HUDEP-2 (cell line): ENCODE measurements at regions not wholly inside any gene's neighbourhood (a gene's known extent, or its start where the extent isn't known, plus 50 kb on each side); places are given as distances from the start of the nearest gene placed in this dataset.
"Not testable (repeated sequence)": the region's sequence is repeated elsewhere in the genome, so short reads cannot be mapped to it uniquely, and the experiment has no call there.

Source experiments
- DNase-seq, 76 experiments: peaks; one replicate each; lab custom pipeline; 2025; ENCODE audit not compliant: unreplicated experiment in 76 of 76; lab: John Stamatoyannopoulos, UW

DNA sequence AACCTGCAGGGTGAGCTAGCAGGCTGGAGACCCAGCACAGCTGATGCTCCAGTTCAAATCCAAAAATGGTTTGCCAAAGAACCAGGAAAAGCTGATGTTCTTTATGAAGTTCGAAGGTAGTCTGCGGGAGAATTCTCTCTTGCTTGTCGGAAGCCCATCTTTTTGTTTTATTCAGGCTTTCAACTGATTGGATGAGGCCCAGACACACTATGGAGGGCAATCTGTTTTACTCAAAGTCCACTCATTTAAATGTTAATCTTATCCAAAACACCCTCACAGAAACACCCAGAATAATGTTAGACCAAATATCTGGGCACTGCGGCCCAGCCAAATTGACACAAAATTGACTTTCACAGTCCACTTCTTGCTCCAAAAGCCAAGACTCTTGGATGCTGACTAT, 105.6 kb upstream of the PMEPA1 start:
- no peak for DNase-seq

DNA sequence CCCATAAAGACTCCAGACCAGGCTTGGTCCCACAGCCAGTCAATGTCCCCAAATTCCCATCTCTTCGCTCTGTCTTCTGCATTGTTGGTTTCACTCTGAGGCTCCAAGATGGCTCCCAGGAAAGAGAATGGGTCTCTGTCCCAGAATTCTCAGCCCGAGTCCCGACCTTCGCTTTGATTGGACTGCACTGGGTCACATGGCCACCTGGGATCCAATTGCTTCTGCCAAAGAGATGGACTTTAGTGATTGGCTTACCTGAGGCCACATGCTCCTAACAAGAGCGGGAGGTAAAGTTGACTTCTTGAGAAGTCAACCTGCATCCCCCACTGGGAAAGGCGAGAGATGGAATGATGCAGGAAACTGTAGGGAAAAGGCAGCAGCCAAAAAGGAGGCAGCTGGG, 104.7 kb upstream of the PMEPA1 start:
- no peak for DNase-seq

DNA sequence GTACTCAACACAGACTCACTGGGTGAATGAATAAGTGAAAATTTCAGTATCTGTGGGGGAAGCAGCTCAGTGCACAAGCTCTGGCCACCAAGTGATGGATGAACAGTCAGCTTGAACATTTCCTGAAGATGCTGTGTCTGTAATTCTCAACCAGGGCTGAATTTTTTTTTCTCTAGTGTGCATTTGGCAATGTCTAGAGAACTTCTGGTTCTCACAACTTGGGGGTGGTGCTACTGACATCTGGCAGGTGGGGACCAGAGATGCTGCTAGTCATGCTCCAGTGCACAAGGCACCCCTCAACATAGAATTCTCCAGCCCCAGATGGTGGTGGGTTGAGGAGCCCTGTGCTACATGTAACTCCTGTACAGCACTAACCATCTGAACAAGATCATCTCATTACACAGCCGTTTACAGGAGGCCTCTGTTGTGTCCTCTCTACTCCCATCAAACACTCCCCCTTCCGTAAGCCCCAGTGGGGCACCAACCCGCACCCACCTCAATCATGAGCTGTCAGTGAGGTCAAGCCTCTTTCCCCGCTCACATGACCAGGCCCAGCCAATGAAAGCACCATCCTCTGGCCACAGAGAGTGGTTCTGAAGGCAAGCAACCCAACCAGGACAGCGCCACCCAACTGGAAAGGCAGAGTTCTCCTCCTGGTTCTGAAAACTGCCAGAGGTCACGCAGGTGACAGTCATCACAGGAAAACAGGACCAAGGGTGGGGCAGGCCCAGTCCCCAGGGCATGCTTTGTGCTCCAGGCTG, 103.9 kb upstream of the PMEPA1 start:
- no peak for DNase-seq

DNA sequence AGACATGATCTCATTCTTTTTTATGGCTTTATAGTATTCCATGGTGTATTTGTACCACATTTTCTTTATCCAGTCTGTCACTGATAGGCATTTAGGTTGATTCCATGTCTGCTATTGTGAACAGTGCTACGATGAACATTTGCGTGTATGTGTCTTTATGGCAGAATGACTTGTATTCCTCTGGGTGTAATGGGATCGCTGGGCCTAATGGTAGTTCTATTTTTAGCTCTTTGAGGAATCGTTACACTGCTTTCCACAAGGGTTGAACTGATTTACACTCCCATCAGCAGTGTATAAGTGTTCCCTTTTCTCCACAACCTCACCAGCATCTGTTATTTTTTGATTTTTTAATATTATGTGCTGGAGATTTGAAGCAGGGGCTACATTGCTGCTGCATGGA, 102.8 kb upstream of the PMEPA1 start:
- DNase-seq: not testable (repeated sequence)

DNA sequence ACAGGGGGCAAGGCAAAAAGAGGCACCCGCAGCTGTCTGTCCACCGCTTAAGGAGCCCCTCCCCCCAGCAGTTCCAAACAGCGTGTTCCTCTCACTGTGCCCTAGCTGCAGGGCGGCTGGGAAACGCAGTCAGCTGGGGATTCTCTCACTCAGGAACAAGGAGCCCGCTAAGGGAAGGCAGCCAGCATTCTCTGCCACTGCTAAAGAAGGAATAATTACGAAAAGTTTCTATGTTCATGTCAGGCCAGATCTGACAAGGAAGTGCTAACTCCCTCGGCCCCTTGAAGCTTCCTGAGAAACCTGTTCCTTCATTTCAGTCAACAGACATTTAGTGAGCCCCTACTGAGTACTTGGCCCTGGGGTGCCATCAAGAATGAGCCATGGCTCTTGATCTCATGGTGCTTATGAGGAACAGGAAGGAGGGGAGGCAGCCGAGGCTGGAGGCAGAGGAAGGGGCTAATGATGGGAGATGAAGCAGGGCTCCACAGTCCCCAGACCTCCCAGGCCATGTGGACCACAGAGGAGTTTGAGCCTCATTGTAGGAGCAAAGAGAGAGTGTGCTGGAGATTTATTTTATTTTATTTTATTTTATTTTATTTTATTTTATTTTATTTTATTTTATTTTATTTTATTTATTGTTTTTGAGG, 101.7 kb upstream of the PMEPA1 start:
- DNase-seq: no peak

DNA sequence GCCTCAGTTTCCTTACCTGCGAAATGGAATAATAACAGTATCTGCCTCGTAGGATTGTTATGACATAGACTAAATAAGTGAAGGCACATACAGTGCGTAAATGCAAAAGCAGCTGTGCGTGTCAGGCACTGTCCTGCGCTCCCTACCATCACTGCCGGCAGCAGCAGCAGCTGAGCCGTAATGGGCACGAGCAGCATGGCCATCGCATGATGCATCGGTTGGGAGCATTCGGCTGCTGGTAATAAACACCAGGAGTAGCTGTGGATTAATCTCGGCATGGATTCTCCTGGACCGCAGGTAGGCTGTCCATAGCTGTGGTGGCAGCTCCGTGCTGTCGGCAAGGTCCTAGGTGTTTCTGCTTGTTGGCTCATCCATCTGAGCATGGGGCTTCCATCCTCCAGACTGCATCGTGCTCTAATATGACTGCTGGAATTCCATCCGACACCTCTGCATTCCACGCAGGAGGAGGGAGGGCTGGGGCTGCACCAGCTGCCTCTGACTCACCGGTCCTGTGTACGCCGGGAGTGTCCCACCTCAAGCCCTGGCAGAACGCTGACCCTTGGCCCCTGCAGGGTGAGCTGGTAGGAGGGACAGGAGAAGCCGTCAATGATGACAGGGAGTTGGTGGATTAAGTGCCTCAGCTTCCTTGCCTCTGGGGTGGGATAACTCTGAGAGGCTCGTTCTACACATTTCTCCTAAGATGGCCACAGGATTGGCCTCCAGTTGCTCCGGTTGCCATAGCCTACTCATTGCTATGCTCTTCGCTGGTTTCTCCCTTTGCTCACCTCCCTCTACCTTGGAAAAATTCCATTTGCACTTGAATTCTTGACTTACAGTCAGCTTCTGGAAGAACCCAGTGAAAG, 100.9 kb upstream of the PMEPA1 start:
- DNase-seq: no peak

DNA sequence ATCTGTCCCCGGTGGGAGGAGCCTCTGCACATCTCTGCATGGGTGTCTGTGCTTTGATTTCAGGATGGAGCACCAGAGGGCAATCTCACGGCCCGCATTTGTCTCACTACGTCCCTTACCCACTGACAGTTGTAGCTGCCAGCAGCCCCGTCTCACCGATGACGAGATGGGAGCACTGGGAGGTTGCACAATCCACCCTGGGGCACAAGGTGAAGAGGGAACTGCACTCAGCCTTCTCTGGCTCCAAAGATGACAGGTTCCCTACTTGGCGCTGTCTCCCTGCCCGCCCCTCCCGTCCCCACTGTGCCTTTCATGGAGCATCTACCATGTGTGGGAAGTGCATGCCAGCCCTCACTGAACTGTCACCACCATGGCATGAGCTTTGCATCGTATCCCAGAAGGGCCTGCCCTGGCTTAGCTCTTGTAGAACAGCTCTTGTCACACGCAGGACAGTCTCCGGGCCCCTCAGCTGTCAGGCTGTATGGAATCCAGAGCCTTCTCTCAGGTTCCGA, 99.9 kb upstream of the PMEPA1 start:
- no peak for DNase-seq

DNA sequence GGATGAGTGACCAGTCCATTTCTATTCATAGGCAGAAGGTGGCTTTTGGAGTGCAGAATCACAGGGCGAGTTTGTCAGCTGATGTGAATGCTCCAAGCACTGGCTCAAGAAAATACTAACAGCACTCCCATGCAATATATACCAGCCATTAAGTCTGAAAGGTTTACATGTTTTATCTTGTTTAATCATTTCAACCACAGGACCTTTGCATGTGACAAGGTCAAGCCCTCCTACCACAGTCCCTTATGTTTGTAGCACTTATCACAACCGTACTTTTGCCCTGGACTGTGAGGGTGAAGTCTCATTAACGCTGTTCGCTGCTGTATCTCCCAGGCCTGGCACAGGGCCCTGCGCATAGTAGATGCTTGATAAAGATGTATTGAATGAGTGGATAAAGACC, 99.3 kb upstream of the PMEPA1 start:
- no peak for DNase-seq

DNA sequence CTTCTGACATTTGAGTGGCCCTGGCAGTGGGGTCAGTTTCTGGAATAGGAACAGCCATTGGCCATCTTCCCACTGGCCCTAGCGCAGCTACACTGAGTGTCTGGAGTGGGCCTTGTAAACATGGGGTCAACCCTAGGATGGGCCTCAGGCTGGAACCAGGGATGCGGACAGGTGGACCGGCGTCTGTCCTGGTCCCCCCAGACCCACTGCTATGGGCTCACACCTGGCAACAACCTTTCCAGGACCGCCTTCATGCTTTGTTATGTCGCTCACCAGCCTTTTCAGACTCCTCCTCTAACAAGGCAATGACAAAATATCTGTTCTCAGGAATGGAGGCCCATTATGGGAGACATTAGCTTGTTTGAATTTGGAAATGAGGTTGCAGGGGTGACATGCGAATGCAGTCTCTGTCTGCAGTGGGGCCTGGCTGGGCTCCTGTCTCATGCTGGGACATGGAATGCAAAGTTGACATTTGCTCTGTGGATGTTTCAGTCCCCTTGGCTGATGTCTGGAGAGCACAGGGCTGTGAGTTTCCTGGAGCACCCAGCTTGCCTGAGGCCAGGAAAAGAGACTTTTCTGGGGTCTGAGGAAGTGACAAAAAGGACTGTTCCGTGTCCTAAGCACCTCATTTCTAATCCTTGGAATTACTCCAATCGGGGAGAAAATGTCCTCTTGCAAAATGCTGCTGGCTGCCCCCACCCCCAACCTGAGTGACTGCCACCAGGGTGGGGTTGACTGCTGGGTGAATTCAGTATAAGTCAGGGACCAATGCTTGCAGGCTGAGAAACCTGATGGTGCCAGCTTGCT, 98.7 kb upstream of the PMEPA1 start:
- DNase-seq: no peak

DNA sequence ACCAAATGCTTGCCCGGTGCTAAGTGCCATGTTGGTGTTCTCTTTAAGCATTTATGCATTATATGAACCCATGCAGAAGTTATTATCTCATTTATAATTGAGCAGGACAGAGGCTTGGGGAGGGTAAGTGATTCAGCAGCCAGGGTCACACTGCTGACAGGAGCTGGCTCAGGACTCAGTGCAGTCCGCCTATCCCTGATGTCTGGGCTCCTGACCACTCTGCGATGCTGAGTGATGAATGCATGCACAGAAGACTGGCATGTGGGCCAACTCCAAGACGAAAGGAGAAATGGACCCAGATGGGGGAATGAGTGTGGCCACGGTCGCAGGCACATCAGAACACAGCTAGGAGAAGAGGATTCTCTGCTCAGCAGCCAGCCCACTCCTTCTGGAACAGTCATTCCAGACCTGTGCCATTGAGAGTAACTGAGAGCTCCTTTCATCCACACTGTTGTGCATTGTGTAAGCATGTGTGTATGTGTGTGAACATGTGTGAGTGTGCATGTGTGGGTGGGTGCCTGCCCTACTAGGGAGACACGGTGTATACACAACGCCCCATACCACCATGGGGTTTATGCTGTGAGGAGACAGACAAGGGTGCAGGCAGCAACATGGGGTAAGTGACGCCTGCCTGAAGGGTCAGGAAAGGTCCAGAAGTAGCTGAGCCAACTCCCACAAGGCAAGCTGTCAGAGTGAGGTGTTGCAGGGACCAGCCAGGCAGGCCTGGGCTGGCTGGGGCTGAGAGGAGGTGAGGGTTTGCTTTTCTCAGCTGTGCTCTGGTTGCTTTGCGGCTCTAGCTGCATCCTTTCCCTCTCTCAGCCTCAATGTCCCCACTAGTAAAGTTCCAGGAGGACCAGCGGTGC, 97.8 kb upstream of the PMEPA1 start:
- DNase-seq: no peak

DNA sequence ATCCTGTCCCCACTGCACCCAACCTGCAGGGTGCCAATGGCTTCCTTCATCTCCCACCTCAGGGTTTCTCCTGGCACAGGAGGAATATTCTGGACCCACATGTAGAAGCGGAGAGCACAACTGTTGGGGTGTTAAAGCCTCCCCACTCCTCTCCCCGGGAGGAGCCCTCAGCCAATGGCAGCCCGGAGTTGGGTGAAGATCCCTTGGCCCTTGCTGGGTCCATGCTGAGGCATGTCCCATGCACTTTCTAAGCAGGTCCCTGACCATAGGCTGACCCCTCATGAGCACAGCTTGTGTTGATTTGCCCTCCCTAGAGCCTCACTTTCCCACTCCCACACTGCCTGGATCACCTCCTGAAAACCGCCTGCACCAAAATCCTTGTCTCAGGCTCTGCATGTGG, 97.2 kb upstream of the PMEPA1 start:
- DNase-seq: no peak

DNA sequence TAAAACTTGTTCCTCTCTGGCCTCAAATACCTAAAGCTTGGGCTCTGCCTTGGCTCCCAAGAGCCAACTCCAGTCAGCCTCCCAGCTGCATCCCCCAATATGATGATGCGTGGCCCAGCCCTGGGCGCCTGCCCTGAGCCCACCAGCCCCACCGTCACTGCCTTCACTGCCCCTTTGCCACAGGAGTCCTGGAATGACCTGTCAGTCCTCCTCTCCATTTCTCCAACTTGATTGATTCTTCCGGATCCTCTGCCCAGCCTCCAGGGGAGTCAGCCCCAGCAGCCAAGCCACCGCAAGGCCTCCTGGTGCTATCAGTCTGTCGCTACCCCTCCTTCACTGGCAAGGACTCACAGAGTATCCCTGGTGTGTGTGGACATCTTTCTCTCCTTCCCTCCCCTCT, 96.7 kb upstream of the PMEPA1 start:
- DNase-seq: no peak

DNA sequence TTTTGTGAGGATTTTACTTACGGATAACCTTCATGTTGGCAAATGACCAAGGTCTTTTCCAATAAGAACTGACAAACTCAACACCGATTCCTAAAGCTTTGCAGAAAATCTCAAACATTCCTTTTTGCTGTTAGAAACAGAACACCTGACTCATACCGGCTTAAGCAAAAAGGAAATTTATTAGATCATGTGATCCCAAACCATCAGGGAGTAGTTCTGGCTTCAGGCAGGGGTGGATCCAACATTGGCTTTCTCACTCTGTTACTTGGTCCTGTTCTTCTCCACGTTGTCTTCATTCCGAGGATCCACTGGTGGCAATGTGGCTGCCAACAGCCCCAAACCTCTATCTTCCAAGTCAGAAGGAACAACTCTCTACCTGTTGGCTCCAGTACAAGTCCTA, 95.9 kb upstream of the PMEPA1 start:
- DNase-seq: no peak

DNA sequence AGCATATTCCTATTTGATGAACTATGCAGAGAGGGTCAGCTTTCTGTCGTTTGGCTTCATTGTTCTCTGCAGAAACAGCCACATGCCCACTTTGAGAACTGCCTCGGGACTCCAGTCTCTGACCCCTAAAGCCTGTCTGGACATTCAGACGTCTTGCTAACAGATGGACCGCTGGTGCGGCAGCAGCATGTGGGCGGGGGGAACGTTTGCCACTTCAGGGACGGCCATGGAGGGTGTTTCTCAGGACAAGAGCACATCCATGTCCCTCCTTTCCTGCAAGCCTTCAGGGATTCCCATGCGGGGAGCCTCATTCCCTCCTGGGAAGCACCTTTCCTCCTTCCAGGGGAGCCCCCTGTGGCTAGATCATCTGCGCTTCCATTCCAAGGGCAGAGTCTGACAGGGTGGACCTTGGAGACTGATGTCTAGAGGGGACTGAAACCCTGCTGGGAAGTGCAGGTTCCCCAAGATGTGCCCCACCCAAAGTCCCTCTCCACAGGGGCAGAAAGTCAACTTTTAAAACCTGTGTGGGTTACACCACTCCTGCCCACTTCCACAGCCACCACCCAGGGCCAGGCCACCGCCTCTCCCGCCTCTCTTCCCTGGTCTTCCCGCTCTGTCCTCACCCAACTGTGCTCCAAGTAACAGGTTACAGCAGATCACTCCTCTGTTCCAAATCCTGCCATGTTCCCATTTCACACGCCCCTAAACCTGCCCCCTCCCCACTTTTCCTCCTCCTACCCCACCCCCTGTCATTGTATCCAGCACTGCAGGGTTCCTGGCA, 94.8 kb upstream of the PMEPA1 start:
- no peak for DNase-seq

DNA sequence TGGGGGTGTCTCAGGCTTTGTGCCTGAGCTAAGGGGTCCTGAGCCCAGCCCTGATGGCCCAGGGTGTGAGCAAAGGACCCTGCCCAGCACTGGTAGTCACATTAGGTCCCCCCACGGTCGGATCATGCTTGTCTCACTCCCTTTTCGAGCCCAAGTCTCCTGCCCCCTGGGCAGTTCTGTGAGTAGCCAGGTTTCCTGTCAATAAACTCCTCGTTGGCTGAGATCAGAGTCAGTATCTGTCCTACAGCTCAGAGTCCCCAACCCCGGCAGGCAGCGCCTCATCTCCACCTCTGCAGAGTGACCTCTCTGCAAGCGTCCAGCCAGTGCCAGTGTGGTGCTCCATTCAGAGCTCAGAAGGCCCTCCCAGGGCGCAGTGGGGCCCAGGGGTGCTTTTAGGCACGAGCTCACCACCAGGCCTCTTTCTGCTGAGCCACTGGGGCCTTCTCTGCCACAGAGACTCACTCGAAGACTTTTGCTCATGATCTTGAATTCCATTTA, 93.7 kb upstream of the PMEPA1 start:
- DNase-seq: no peak

DNA sequence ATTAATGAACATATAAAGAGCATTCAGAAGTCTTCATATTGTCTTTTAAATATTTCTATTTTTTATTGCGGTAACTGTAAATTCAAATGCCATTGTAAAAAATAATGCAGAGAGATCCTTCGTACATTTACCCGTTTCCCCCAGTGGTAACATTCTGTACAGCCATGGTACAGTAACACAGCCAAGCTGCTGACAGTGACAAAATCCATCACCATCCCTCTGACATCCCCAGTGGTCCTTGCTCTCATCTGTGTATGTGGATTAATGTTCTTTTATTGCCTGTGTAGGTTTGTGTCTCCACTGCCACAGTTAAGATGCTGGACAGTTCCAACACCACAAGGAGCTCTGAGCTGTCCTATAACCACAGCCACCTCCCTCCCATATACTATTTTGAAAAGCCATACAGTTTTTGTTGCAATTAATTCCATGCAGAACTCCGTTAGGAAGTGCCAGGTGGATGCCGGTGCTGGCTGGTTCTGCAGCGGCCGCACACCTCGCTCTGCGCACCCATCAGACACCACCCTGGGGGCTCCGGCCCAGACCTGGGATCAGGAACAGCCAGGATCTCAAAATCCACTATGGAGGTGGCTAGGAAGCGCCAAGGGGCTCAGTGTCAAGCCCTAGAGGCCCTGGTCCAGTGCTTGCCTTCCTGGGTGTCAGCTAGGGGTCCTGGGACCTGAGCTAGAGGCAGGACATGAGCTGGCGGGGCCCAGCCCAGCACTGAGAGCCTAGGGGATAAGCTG, 93.1 kb upstream of the PMEPA1 start:
- DNase-seq: no peak

DNA sequence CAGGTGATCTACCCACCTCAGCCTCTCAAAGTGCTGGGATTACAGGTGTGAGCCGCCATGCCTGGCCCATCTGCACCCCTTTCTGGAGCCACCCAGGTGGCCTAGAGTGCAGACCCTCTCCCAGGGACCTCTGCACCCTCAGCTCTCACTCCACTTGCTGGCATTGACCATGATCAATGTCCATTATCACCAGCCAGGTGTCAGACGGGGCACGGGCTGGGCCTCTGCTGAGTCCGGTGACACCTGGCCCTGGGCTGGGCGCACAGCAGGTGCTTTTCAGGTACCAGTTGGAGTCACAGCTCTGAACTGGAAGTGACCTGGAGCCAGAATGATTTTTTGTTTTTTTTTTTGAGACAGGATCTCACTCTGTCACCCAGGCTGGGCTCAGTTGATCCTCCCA, 91.8 kb upstream of the PMEPA1 start:
- no peak for DNase-seq

DNA sequence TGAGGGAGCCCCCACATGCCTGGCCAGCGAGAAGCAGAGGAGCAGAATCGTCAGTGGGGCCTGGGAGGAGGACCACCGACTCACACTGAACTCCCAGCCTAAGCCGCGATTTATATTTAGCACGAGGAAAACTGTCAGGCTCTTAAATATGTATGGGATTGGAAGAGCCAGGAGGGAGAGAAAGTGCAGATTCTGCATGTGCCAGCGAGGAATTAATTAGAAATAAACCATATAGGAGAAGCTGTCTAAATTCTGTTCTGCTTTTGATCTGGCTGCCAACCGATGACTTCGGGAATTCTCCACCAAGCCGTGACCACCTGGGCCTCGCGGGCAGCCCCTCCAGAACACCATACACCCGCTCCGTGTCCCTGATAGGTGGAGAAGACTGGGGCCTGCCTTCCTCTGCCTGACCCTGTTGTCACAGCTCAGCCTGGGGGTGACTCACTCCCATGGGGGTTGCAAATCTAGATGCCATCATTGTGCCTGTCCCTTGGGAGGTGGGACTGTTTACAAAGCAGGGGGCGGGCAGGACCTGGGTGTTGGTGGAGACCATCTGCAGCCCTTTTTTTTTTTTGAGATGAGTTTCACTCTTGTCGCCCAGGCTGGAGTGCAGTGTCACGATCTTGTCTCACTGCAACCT, 91.1 kb upstream of the PMEPA1 start:
- no peak for DNase-seq
